NCI-H146 (cell line): ENCODE measurements at regions not wholly inside any gene's neighbourhood (a gene's known extent, or its start where the extent isn't known, plus 50 kb on each side); places are given as distances from the start of the nearest gene placed in this dataset.
"Not testable (repeated sequence)": the region's sequence is repeated elsewhere in the genome, so short reads cannot be mapped to it uniquely, and the experiment has no call there.

ENCODE experiments used
- DNase-seq: peaks from one replicate; lab custom pipeline; 2025; lab: John Stamatoyannopoulos, UW

GRCh38 chr11:39462506-39462905 is 1996.9 kb downstream of the LRRC4C start:
- DNase-seq, result no peak

DNA sequence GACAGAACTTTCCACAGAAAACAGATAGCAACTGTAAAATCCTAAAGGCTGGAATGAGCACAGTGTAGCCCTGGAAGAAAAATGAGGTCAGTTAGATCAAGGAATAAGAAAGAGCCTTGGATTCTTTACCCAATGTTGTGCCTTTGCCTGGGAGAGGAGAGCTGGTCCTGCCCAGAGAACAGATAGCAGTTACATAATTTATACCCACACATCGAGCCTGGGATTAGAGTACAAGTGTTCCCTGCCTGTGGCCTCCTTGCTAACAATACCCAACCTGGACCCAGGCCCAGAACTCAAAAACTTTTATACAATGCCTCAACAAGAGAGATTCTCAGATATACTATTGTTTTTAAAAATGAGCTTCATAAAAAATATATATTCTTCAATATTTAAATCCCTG is 1998.4 kb downstream of the LRRC4C start:
- DNase-seq, result no peak

- DNase-seq, result no peak
These were observed 1999.8 kb downstream of the LRRC4C start for GRCh38 chr11:39459606-39460005.

GRCh38 chr11:39458481-39458880 is 2001.0 kb downstream of the LRRC4C start:
- DNase-seq, result no peak

GRCh38 chr11:39443424-39444022 is 2015.9 kb downstream of the LRRC4C start:
- DNase-seq, result no peak

GRCh38 chr11:39442177-39442576 is 2017.3 kb downstream of the LRRC4C start:
- DNase-seq, result no peak

DNA sequence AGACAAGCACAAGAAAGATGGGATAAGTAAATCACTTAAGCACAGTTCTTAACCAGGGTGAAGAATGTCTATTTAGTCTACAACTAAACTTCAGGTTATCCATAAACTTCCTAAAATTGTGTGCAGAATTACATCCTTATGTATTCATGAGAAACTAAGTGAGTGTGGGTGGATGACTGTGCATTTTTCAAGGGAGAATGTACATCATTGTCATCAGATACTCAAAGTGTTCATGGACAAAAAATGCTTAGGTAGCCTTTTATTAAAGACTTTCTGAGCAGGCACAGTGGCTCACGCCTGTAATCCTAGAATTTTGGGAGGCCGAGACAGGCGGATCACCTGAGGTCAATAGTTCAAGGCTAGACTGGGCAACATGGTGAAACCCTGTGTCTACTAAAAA is 2023.8 kb downstream of the LRRC4C start:
- no peak for DNase-seq

- no peak for DNase-seq
These were observed 2025.0 kb downstream of the LRRC4C start for GRCh38 chr11:39434466-39434865.

DNA sequence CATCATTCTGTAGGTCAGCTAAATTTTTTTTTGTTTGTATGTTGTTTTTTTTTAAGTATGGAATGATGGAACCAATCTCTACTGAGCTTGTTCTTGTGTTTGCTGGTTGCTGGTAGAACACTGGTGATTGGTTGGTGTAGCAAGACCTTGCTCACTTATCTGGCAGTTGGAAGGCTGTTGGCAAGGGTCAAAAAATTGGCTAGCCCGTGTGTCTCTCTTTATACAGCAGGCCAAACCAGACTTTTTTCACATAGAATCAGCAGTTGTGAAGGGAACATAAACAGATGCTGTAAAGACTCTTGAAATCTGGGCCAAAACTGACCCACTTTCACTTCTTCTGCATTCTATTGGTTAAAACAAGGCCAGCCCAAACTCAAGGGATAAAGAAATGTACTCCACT is 2026.5 kb downstream of the LRRC4C start:
- no peak for DNase-seq

DNA sequence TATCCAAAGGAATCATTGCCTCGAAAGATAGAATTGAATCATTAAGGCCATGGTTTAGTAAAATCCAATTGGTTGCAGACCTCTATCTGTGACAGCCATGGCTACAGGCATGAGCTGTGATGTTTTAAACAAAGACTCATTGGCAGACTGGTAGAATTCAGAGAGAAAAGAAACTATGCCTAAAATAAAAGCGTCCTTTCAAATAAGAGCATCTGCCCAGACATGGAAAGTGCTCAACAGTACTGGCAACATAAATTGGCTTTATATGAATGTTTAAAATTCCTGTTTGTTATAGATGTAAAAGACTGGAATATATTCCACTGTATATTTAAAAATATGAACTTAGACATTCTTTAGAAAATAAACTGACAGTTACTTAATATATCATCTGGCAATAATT is 2034.2 kb downstream of the LRRC4C start:
- DNase-seq, result no peak

GRCh38 chr11:39412117-39412516 is 2047.3 kb downstream of the LRRC4C start:
- DNase-seq, result no peak

GRCh38 chr11:39385911-39386310 is 2073.5 kb downstream of the LRRC4C start:
- no peak for DNase-seq

- DNase-seq, result no peak
These were observed 2084.3 kb downstream of the LRRC4C start for GRCh38 chr11:39374963-39375698.

- no peak for DNase-seq
These were observed 2091.9 kb downstream of the LRRC4C start for GRCh38 chr11:39367534-39367933.

- DNase-seq, result no peak
These were observed 2093.5 kb downstream of the LRRC4C start for GRCh38 chr11:39365809-39366436.

GRCh38 chr11:39363571-39363970 is 2095.9 kb downstream of the LRRC4C start:
- no peak for DNase-seq

- no peak for DNase-seq
These were observed 2097.9 kb downstream of the LRRC4C start for GRCh38 chr11:39361557-39361956.

DNA sequence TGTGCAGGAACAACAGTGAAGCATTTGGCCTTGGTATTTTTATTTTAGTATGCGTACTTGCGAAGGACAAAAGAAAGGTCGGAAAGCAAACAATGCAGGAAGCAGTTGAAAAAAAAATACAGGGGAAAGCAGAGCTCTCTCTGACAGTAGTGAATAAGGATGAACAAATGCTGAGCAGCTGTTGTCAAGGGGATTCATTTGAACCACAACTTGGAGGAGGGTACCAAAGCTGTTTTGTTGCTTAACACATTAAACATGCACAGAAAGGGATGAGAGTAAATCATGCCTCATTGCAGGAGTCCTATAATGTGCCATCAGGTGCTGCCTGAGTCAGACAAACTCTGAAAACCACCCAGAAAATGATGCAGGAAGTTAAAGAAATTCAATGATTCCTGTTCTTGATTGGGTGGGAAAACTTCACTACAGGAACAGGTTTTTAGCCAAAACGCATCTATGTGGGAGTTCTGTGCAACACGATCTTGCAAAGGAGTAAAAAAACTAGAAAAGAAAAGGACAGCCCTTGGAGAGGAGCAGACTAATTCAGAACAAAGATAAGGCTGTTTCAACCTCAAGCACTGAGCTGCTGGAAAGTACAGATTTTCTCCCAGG is 2113.5 kb downstream of the LRRC4C start:
- no peak for DNase-seq

GRCh38 chr11:39341461-39341860 is 2118.0 kb downstream of the LRRC4C start:
- DNase-seq, result no peak

GRCh38 chr11:39333006-39333405 is 2126.4 kb downstream of the LRRC4C start:
- not testable (repeated sequence) for DNase-seq

DNA sequence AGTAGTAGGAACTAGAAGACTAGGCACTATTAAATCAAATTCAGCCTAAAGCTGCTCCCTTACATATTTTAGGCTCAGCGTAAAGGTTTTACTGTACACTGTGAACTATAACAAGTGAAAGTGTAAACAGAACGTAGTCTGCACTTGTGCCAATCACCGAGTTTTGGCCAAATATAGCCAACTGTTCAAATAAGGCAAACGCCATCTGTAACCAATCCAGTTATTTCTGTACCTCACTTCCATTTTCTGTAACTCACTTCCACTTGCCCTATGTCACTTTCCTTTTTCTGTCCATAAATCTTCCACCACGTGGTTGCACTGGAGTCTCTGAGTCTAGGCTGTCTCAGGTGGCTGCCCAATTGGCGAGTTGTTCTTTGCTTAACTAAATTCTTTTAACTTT is 2132.2 kb downstream of the LRRC4C start:
- no peak for DNase-seq

DNA sequence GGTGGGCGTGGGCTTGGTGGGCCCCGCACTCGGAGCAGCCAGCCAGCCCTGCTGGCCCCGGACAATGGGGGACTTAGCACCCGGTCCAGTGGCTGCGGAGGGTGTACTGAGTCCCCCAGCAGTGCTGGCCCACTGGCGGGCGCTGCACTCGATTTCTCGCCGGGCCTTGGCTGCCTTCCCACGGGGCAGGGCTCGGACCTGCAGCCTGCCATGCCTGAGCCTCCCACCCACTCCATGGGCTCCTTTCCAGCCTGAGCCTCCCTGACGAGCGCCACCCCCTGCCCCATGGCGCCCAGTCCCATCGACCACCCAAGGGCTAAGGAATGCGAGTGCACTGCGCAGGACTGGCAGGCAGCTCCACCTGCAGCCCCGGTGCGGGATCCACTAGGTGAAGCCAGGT is 2147.6 kb downstream of the LRRC4C start:
- not testable (repeated sequence) for DNase-seq

- DNase-seq, result no peak
These were observed 2154.9 kb downstream of the LRRC4C start for GRCh38 chr11:39304586-39304985.
